ENCODE measurements at regions not wholly inside any gene's neighbourhood (a gene's known extent, or its start where the extent isn't known, plus 50 kb on each side); places are given as distances from the start of the nearest gene placed in this dataset.

- TF ChIP-seq RARB (CRISPR knock-in tag; IDR thresholded peaks at IDR 0.05) (no peak), JUNB (IDR thresholded peaks at IDR 0.05) (no peak), MYC (IDR thresholded peaks at IDR 0.05; ENCODE audit: borderline replicate concordance, low read length) (no peak), CHD4 (IDR thresholded peaks at IDR 0.05; ENCODE audit: borderline replicate concordance) (no peak), CTCF (IDR thresholded peaks at IDR 0.05) (no peak), RFX5 (IDR thresholded peaks at IDR 0.05) (no peak), NR3C1 (IDR thresholded peaks at IDR 0.05) (no peak), ZC3H11A (IDR thresholded peaks at IDR 0.05) (no peak), POLR2A (IDR thresholded peaks at IDR 0.05; ENCODE audit: low read length) (no peak)
- TF ChIP-seq, protein P1, sequence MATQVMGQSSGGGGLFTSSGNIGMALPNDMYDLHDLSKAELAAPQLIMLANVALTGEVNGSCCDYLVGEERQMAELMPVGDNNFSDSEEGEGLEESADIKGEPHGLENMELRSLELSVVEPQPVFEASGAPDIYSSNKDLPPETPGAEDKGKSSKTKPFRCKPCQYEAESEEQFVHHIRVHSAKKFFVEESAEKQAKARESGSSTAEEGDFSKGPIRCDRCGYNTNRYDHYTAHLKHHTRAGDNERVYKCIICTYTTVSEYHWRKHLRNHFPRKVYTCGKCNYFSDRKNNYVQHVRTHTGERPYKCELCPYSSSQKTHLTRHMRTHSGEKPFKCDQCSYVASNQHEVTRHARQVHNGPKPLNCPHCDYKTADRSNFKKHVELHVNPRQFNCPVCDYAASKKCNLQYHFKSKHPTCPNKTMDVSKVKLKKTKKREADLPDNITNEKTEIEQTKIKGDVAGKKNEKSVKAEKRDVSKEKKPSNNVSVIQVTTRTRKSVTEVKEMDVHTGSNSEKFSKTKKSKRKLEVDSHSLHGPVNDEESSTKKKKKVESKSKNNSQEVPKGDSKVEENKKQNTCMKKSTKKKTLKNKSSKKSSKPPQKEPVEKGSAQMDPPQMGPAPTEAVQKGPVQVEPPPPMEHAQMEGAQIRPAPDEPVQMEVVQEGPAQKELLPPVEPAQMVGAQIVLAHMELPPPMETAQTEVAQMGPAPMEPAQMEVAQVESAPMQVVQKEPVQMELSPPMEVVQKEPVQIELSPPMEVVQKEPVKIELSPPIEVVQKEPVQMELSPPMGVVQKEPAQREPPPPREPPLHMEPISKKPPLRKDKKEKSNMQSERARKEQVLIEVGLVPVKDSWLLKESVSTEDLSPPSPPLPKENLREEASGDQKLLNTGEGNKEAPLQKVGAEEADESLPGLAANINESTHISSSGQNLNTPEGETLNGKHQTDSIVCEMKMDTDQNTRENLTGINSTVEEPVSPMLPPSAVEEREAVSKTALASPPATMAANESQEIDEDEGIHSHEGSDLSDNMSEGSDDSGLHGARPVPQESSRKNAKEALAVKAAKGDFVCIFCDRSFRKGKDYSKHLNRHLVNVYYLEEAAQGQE (IDR thresholded peaks at IDR 0.05) = no peak
These were observed 137.1 kb downstream of the FOXD1 start for GRCh38 chr5:73311291-73312110.

All from A549 (cell line).